ENCODE measurements at regions not wholly inside any gene's neighbourhood (a gene's known extent, or its start where the extent isn't known, plus 50 kb on each side); places are given as distances from the start of the nearest gene placed in this dataset.

GRCh38 chr3:18946524-18946923 is 201.8 kb upstream of the KCNH8 start:
- TF ChIP-seq MTA1 (IDR thresholded peaks at IDR 0.05; ENCODE audit: borderline replicate concordance) (no peak), ZZZ3 (IDR thresholded peaks at IDR 0.05) (no peak), PRDM10 (IDR thresholded peaks at IDR 0.05; ENCODE audit: partially characterized antibody) (no peak), KLF10 (CRISPR knock-in tag; IDR thresholded peaks at IDR 0.05) (no peak), GTF2F1 (IDR thresholded peaks at IDR 0.05; ENCODE audit: low read depth, low read length) (no peak), CHD4 (IDR thresholded peaks at IDR 0.05; ENCODE audit: insufficient read depth, insufficient replicate concordance, low read depth, low read length, poor library complexity, severe bottlenecking) (no peak), SMAD1 (IDR thresholded peaks at IDR 0.05; ENCODE audit: low read depth, low read length, partially characterized antibody) (no peak), JUND (IDR thresholded peaks at IDR 0.05; ENCODE audit: borderline replicate concordance, low read depth, low read length) (no peak), JUND (tag; IDR thresholded peaks at IDR 0.05; ENCODE audit: borderline replicate concordance, low read depth, low read length) (no peak), CXXC5 (CRISPR knock-in tag; IDR thresholded peaks at IDR 0.05) (no peak)

All from K562 (cell line).